SW 1271 (cell line): ENCODE measurements at regions not wholly inside any gene's neighbourhood (a gene's known extent, or its start where the extent isn't known, plus 50 kb on each side); places are given as distances from the start of the nearest gene placed in this dataset.
"Not testable (repeated sequence)": the region's sequence is repeated elsewhere in the genome, so short reads cannot be mapped to it uniquely, and the experiment has no call there.

ENCODE experiments used
- DNase-seq, 2 experiments: peaks; one replicate each; lab custom pipeline; 2025; lab: John Stamatoyannopoulos, UW

GRCh38 chr2:175414882-175415487 lies 233.5 kb upstream of the ATP5MC3 start:
- peak in 1 of 2 experiments; percentile 50 for DNase-seq

DNA sequence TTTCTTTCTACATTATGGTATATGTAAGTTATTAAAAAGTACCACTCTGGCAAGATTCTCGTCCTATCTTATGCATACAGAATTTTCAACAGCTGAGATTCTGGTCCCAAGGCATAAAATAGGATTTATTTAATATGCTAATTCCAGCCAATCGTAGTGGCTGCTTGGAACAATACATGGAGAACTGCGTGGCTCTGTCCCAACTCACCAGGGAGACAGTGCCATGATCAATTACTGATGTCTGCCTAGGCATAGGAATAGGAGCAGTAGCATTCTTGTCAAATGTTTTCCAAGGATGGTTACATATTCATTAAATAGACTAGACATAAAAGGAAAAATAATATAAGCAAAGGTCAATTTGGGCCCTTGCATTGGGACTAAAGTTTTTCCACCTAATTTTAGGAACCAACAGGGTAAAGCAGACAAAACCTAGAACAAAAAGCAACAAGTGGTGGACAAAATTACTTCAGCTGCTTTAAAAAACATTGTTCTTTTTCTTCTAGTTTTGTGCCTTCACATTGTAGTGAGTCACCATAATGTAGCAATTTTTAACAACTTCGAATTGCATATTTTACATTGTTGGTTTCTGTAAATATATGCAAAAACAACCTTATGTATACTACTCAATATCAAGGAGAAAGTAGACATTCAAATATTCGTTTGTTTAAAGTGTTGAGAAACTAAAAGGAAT lies 232.8 kb upstream of the ATP5MC3 start:
- no peak for DNase-seq

DNA sequence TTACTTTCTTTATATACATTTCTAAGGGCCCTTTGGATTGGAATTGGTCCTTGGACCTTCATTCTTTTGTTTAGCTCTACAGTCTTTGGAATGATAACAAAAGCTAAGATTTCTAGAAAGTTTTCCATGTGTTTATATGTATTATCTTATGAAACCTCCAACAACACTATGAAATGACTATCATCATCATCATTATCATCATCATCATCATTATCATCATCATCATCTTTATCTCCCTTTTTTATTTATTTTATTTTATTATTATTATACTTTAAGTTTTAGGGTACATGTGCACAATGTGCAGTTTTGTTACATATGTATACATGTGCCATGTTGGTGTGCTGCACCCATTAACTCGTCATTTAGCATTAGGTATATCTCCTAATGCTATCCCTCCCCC lies 229.4 kb upstream of the ATP5MC3 start:
- not testable (repeated sequence) for DNase-seq

DNA sequence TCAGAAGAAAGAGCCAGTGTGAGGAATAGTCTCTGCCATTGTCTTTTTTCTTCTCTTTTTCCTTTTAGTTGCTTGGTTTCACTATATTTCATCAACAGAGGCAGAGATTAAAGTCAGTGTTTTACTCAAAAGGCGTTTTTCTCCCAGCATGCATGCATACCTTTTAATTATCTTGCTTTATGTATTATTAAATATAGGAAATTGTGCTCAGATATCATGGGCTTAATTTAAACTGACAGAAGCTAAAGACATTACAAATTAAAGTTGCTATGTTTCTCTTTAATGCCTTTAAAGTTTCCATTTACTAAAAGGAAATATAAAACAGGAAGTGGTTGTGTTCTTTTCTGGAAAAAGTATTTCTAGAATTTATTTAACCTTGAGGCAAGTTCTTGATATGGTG lies 223.3 kb upstream of the ATP5MC3 start:
- no peak for DNase-seq

GRCh38 chr2:175403599-175404221 lies 222.2 kb upstream of the ATP5MC3 start:
- DNase-seq = no peak

DNA sequence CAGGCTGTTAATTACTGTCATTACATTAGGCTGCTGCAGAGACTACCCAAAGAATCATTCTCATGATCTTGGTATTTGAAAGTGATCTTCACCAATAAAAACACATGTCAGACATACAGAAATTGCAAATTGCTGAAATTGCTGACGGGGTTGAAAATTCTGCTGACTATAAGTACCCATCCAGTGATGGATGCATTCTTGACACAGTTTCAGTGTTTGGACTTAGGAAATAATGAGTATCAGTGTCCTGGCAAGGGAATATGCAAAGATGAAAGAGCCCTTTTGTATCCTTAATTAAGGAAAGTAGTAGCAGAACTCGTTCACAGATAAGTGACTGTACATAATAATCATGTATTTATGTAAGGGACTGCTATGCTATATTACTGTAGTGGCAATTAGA lies 221.1 kb upstream of the ATP5MC3 start:
- DNase-seq = no peak

DNA sequence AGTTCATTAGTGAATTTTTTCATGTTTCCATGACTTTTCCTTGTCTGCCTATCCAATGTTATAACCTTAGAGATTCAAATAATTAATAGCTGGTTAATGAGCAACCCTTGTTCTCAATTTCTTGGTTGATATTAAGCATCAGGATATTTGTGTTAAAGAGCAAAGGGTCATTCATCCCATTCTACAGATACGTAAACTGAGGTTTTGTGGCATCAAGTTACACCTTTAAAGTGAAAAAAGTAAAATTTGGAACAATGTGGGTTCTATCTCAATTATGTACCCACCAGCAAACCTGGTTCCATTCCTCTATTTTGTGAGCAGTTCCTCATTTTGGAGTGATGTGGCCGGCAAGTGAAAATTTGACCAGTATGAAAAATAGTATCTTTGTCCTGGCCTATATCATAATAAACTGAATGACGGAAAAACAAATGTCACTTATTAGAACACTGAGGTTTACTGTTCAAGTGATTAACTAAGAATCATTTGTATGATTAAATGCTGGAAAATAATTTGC lies 220.5 kb upstream of the ATP5MC3 start:
- no peak for DNase-seq

DNA sequence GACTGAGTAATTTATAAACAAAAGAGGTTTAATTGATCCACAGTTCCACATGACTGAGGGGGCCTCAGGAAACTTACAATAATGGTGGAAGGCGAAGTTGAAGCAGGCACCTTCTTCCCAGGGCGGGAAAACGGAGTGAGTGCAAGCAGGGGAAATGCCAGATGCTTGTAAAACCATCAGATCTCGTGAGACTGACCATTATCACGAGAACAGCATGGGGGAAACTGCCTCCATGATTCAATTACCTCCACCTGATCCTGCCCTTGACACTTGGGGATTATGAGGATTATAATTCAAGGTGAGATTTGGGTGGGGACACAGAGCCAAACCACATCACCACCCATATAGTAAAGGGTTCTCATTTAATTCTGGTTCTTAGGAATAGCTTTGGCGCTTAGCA lies 219.5 kb upstream of the ATP5MC3 start:
- DNase-seq = no peak

DNA sequence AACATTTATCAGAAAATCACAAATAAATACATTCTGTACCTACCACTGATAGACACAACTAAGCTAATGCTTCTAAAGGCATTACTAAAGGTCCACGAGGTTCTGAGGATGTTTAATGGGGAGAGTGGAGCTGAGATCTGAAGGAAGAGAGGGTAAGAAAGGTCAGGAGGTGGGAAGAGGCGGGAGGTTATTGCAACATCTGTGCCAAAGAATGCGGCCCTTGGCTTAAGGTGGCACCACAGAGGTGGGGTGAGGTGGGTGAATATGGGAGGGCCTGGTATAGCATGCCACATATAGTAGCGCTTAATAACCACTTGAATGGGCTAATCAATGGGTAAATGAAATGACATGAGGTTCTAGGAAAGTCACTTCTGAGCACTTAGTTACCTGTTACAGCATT lies 217.8 kb upstream of the ATP5MC3 start:
- no peak for DNase-seq

DNA sequence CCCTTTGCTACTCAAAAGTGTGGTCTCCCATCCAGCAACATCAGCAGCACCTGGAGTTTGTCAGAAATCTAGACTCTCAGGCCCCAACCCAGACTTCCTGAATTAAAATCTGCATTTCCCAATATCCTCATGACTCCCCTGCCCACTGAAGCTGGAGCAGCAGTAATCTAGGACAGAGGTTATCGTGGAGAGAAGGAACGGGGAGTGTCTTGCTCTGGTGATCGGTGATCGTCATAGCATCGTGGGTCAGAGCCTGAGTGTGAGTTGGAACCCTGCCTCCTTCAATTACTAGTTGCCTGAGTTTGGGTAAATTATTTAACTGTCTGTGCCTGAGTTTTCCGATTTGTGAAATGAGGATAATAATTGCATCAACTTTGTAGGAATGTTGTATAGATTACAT lies 217.3 kb upstream of the ATP5MC3 start:
- DNase-seq = no peak

GRCh38 chr2:175396696-175397095 lies 215.2 kb upstream of the ATP5MC3 start:
- no peak for DNase-seq

- DNase-seq = no peak
Observed at GRCh38 chr2:175393851-175394250, 212.3 kb upstream of the ATP5MC3 start.

DNA sequence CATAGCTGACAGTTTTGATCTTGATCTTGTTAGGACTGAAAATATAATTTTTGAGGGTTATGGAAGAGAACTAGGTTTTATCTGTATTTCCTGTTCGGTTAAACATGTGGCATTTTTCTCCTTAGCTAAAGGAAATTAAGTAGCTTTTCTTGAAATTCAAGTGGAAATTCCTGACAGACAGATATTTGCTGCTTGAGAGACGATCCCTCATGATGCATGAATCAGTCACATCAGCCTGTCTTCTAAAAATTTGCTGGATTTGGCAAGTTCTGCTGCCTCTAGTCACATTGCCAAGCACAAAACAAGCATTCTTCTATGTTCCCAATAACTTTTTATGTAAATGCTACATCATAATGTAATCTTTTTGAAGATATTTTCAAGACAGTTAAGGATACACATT lies 201.8 kb upstream of the ATP5MC3 start:
- no peak for DNase-seq

GRCh38 chr2:175373729-175374128 lies 192.2 kb upstream of the ATP5MC3 start:
- no peak for DNase-seq

DNA sequence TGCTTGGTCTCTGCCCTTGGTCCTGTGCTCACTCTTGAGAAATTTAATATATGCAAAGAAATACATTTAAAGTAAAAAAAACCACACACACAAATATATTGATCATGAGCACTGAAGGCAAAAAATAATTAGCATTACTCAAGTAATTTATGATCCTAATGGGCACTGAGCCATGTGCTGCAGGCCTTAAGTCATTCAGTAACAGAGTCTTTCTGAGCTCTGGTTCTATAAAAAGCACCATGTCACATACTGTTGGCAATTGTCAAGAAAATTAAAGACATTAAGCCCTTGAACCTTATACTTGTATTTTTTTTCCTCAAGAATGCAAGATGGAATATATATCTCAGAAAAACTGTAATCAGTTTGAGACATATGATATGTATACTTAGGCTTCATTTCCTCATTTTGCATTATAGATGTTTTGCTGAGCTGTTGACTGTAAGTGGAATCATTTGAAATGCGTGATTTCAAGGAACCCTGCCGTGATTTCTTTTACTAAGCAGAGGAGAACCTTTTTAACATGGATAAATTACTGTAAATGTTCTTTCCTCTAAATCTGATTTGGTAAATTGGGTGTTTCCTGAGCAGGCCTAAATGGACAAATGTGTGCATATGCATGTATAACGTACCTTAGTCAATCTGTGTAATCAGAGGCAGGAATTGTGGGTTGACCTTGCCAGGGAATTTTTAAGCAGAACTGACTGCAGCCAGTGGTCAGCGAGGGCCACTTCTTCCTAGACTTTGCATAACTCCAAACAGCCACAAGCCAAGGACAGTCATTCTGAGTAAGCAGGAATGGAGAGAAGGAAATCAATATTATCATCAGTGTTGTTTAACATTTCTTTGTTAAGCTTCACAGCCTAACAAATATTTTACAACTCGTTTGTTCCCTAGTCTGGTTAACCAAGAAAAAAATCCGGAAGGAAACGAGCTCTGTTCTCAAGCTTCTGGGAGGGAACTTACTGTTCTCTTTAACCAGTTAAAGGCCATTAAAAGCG lies 191.5 kb upstream of the ATP5MC3 start:
- no peak for DNase-seq

DNA sequence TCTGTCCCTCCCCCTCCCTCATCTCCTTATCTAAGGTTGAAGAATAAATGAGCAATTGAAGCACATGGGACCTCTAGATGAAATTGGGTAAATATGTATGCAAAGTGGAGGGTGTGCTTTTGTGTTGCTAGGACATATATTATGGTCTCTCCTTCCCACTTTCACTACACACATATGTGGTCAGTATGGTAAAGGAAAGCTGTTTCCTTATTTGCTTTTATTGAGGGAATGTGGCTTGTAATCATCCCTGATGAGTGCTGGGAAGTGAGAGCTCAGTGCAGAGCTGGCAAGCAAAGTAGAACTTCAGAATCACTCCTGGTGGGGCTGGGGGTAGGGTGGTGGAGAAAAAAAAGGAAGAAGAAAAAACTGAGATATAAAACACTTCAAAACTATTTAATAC lies 189.9 kb upstream of the ATP5MC3 start:
- no peak for DNase-seq

GRCh38 chr2:175366815-175367214 lies 185.3 kb upstream of the ATP5MC3 start:
- peak in 1 of 2 experiments; percentile 30 for DNase-seq

GRCh38 chr2:175363699-175364098 lies 182.2 kb upstream of the ATP5MC3 start:
- no peak for DNase-seq

DNA sequence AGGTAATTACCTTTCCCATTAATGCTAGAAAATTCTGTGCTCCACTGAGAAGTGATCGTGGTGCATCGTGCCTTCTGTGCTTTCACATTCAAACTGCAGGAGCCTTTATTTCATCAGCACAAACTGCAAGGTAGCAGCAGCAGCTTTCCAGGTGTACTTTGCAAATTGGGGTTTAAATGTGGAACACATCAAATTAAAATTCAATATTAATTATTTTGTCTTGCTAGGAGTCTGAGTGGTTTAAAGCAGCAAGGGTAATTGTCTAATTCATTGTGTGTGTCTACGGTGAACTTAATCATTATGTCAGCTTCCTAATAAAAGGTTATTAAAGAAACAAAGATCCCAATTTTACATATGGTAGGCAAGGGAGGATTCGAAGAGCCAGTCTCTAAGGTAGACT lies 180.8 kb upstream of the ATP5MC3 start:
- no peak for DNase-seq

- no peak for DNase-seq
Observed at GRCh38 chr2:175359710-175360109, 178.2 kb upstream of the ATP5MC3 start.

DNA sequence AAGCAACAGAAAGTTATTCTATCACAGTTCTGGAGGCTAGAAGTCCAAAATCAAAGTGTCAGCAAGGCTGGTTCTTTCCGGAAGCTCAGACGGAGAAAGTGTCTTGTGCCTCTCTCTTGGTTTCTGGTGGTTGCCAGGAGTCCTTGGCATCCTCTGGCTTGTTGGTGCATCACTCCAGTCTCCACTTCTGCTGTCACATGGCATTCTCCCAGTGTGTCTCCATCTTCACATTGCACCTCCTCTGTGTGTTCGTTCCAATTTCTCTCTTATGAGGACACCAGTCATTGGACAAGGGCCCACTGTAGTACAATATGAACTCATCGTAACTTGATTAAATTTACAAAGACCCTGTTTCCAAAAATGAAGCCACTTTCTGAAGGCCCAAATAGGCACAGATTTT lies 175.4 kb upstream of the ATP5MC3 start:
- DNase-seq = no peak

DNA sequence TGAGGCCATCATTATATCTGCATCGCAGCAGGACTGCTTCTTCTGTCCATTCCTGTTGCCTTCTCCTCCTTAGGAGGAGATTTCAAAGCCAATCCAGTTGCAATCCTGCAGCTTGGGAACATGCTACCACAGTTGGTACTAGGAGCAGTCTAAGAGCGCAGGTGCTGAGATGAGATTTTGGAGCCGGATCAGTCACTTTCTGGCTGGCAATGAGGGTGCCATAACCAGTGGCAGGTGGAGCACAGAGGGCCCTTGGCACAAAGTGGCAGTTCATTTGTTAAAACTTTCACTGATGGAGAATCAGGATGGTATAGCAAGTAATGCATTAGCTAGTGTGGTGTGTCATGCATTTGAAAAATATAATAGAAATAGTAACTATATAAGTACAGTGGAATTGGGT lies 173.7 kb upstream of the ATP5MC3 start:
- no peak for DNase-seq
